Hepatocyte (in vitro differentiated cells): ENCODE measurements at regions not wholly inside any gene's neighbourhood (a gene's known extent, or its start where the extent isn't known, plus 50 kb on each side); places are given as distances from the start of the nearest gene placed in this dataset.

Source experiments
- DNase-seq: peaks from one replicate; pipeline ENCODE4 v3.0.0-alpha.2; 2016; ENCODE audit warnings: low spot score
- H2AFZ ChIP-seq: fragments of 200-600 bp; sonication (generic); 2 replicates; pipeline ENCODE4 v1.6.0; 2016; ENCODE audit warnings: antibody characterized with exemption, mild to moderate bottlenecking
- H3K27ac ChIP-seq: fragments of 200-600 bp; sonication (generic); 2 replicates; pipeline ENCODE4 v1.5.1; 2016; ENCODE audit warnings: mild to moderate bottlenecking
- H3K27me3 ChIP-seq: fragments of 200-600 bp; sonication (generic); 2 replicates; pipeline ENCODE4 v1.6.1; 2016
- H3K36me3 ChIP-seq: fragments of 200-600 bp; sonication (generic); replicated peaks from 2 replicates; pipeline ENCODE4 v1.5.1; 2016; ENCODE audit warnings: low read depth; ENCODE audit not compliant: insufficient read depth
- H3K4me1 ChIP-seq: fragments of 200-600 bp; sonication (generic); 2 replicates; pipeline ENCODE4 v1.5.1; 2016; ENCODE audit warnings: mild to moderate bottlenecking, moderate library complexity; ENCODE audit not compliant: insufficient read depth
- H3K4me2 ChIP-seq: fragments of 200-600 bp; sonication (generic); 2 replicates; pipeline ENCODE4 v1.6.0; 2016
- H3K4me3 ChIP-seq: fragments of 200-600 bp; sonication (generic); 2 replicates; pipeline ENCODE4 v1.5.1; 2016; ENCODE audit warnings: mild to moderate bottlenecking
- H3K79me2 ChIP-seq: fragments of 200-600 bp; sonication (generic); 2 replicates; pipeline ENCODE4 v1.6.0; 2017; ENCODE audit warnings: mild to moderate bottlenecking
- H3K9me2 ChIP-seq: fragments of 200-600 bp; sonication (generic); replicated peaks from 2 replicates; pipeline ENCODE4 v1.6.0; 2017; ENCODE audit warnings: mild to moderate bottlenecking; ENCODE audit not compliant: insufficient read depth
- H3K9me3 ChIP-seq: fragments of 200-600 bp; sonication (generic); 2 replicates; pipeline ENCODE4 v1.5.1; 2016; ENCODE audit warnings: low read depth, mild to moderate bottlenecking
- H4K20me1 ChIP-seq: fragments of 200-600 bp; sonication (generic); 2 replicates; pipeline ENCODE4 v1.6.0; 2016; ENCODE audit warnings: mild to moderate bottlenecking; ENCODE audit not compliant: insufficient read depth, poor library complexity, severe bottlenecking
- EZH2 ChIP-seq: fragments of 200-600 bp; sonication (generic); IDR thresholded peaks from 2 replicates; pipeline ENCODE4 v1.6.1; 2016; ENCODE audit warnings: antibody characterized with exemption, mild to moderate bottlenecking, borderline replicate concordance
- EZH2phosphoT487 ChIP-seq: fragments of 200-600 bp; sonication (generic); IDR thresholded peaks from one replicate; pipeline ENCODE4 v1.6.1; 2018; ENCODE audit warnings: antibody characterized with exemption, mild to moderate bottlenecking, low read depth, moderate library complexity; ENCODE audit not compliant: unreplicated experiment, severe bottlenecking
- WGBS: methylation state at CpG from one replicate; pipeline ENCODE4 v1.1.6; 2016; ENCODE audit warnings: low lambda C conversion rate; ENCODE audit errors: missing lambda C conversion rate; 5-methylcytosine and 5-hydroxymethylcytosine counted together
- TF ChIP-seq, protein P1 (sequence below): fragments of 200-600 bp; sonication (generic); IDR thresholded peaks from 2 replicates; pipeline ENCODE4 v1.5.1; 2016; ENCODE audit warnings: antibody characterized with exemption, mild to moderate bottlenecking; ENCODE audit not compliant: poor library complexity

DNA sequence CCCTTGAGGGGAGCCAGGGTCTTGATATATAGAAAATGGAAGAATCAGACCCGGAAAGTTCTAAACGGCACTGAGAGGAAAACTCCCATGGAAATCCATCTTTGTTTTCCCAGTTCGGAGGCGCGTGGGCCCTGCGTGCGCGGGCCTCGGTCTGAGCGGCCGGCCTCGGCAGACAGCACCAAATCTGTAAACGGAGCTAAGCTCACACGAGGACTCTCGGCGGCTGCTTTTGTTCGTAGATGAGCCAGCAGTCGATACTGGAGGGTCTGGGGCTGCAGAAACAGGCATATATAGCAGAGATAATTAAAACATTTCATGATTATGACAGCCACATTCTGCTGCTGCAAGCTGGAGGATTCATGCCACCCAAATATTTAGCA, 68.5 kb upstream of the PPARA start:
- Histone ChIP-seq H3K27ac (no peak overlapping the region), H3K79me2 (peaks cover 29% of the 10 kb centered on the region), H3K4me3 (no peak overlapping the region), H2AFZ (no peak overlapping the region), H3K9me2 (no peaks in the 10 kb centered on the region), H3K4me1 (peaks cover 4% of the 10 kb centered on the region), H3K9me3 (no peaks in the 10 kb centered on the region), H3K36me3 (no peaks in the 10 kb centered on the region), H4K20me1 (peaks cover 17% of the 10 kb centered on the region), H3K4me2 (no peak overlapping the region), H3K27me3 (no peaks in the 10 kb centered on the region)
- 93% methylated on average over 18 of the region's 18 CpGs for WGBS
- DNase-seq, result no peak
- TF ChIP-seq, protein P1, sequence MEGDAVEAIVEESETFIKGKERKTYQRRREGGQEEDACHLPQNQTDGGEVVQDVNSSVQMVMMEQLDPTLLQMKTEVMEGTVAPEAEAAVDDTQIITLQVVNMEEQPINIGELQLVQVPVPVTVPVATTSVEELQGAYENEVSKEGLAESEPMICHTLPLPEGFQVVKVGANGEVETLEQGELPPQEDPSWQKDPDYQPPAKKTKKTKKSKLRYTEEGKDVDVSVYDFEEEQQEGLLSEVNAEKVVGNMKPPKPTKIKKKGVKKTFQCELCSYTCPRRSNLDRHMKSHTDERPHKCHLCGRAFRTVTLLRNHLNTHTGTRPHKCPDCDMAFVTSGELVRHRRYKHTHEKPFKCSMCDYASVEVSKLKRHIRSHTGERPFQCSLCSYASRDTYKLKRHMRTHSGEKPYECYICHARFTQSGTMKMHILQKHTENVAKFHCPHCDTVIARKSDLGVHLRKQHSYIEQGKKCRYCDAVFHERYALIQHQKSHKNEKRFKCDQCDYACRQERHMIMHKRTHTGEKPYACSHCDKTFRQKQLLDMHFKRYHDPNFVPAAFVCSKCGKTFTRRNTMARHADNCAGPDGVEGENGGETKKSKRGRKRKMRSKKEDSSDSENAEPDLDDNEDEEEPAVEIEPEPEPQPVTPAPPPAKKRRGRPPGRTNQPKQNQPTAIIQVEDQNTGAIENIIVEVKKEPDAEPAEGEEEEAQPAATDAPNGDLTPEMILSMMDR, result no peak
- TF ChIP-seq EZH2 (no peak), EZH2phosphoT487 (no peak)

DNA sequence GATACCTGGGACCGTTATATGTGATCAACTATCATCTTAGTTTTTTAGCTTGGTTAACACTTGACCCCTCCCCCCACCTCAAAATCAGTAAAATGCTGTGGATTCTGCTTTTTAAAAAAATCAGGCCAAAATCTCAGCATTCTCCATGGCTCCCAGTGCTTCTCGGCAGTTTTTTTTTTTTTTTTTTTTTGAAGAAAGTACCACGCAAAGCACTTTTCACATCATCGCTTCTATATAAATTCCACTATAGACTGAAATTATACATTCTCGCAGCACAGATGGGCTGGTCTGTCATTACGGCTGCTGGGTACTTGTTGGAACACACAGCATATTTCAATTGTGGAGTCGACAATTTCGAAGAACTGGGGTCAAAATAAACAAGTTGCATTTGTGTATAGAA, 67.7 kb upstream of the PPARA start:
- peaks cover 8% of the 10 kb centered on the region for H3K4me1 ChIP-seq
- TF ChIP-seq, protein P1, result no peak
- no peak for TF ChIP-seq EZH2phosphoT487
- no peak for TF ChIP-seq EZH2

DNA sequence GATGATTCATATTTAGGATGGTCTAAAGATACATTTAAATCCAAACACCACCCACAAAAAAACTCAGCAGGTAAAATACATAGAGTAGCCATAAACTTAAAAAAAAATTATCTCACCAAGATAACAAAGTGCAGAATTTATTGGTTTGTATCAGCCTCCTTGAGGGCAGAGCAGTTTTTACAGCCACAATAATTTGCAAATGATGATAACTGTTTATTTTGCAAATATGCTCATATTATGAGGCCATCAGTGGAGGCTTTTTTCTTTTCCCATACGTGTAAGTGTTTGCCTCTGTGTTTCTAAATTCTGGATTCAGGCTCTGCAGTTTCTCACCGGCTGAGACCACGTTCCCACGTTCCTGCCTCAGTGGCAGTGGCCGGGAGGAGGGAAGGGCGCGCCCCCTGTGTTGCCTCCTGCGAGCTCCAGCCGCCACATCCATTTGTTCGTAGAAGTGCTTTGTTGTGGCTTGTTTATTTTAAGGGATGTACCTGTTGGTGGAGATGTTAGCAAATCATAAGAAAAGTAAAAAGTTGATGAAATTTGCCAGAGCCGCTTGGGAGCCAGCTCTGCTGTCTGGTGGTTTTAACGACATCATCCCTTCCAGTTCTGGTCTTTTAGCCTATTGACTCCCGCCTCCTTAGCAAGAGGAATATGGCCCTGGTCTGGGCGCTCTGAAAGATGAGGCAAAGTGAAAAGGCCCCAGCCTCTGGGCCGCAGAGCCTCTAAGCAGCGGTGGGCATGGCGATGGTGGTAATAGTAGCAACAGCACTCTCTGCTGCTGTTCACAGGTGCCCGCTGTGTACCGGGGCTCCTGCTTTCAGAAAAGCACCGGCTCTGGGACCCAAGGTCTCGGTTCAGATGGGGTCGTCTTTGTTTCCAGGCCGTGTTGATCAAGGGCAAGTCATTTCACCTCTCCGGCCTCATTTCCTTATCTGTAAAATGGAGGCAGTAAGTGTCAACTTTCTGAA, 66.7 kb upstream of the PPARA start:
- no peaks in the 10 kb centered on the region for H3K36me3 ChIP-seq
- no peaks in the 10 kb centered on the region for H3K9me2 ChIP-seq
- H3K79me2 ChIP-seq, result peaks cover 12% of the 10 kb centered on the region
- no peak overlapping the region for H3K4me2 ChIP-seq
- 90% methylated on average over 24 of the region's 24 CpGs for WGBS
- TF ChIP-seq EZH2phosphoT487, result no peak
- TF ChIP-seq, protein P1, result no peak
- TF ChIP-seq EZH2, result no peak
- no peak overlapping the region for H3K4me3 ChIP-seq
- H3K4me1 ChIP-seq, result peaks cover 17% of the 10 kb centered on the region
- peaks cover 14% of the 10 kb centered on the region for H4K20me1 ChIP-seq
- no peak overlapping the region for H2AFZ ChIP-seq
- DNase-seq, result no peak
- no peak overlapping the region for H3K27ac ChIP-seq
- H3K27me3 ChIP-seq, result no peaks in the 10 kb centered on the region
- H3K9me3 ChIP-seq, result no peaks in the 10 kb centered on the region

More for the DNA sequence above, 67.7 kb upstream of the PPARA start:
- Histone ChIP-seq H3K4me2 (no peak overlapping the region), H3K27me3 (no peaks in the 10 kb centered on the region), H3K27ac (no peak overlapping the region), H3K36me3 (no peaks in the 10 kb centered on the region), H4K20me1 (peaks cover 15% of the 10 kb centered on the region), H2AFZ (no peak overlapping the region), H3K79me2 (peaks cover 21% of the 10 kb centered on the region), H3K4me3 (no peak overlapping the region), H3K9me2 (no peaks in the 10 kb centered on the region), H3K9me3 (no peaks in the 10 kb centered on the region)
- DNase-seq, result no peak
- WGBS, result 96% methylated on average over 8 of the region's 8 CpGs
